Hepatocyte (in vitro differentiated cells): ENCODE measurements at regions not wholly inside any gene's neighbourhood (a gene's known extent, or its start where the extent isn't known, plus 50 kb on each side); places are given as distances from the start of the nearest gene placed in this dataset.

ENCODE experiments used
- CTCF ChIP-seq: fragments of 200-600 bp; sonication (generic); IDR thresholded peaks from 2 replicates; pipeline ENCODE4 v1.5.1; 2016; ENCODE audit warnings: antibody characterized with exemption, mild to moderate bottlenecking; ENCODE audit not compliant: poor library complexity
- EZH2 ChIP-seq: fragments of 200-600 bp; sonication (generic); IDR thresholded peaks from 2 replicates; pipeline ENCODE4 v1.6.1; 2016; ENCODE audit warnings: antibody characterized with exemption, mild to moderate bottlenecking, borderline replicate concordance
- EZH2phosphoT487 ChIP-seq: fragments of 200-600 bp; sonication (generic); IDR thresholded peaks from one replicate; pipeline ENCODE4 v1.6.1; 2018; ENCODE audit warnings: antibody characterized with exemption, mild to moderate bottlenecking, low read depth, moderate library complexity; ENCODE audit not compliant: unreplicated experiment, severe bottlenecking

GRCh38 chr22:48498526-48499331 lies 1328.9 kb downstream of the BRD1 start:
- TF ChIP-seq CTCF, result no peak
- TF ChIP-seq EZH2phosphoT487, result no peak
- TF ChIP-seq EZH2, result no peak
